GM12891 (cell line): ENCODE measurements at regions not wholly inside any gene's neighbourhood (a gene's known extent, or its start where the extent isn't known, plus 50 kb on each side); places are given as distances from the start of the nearest gene placed in this dataset.
"Not testable (repeated sequence)": the region's sequence is repeated elsewhere in the genome, so short reads cannot be mapped to it uniquely, and the experiment has no call there.

Source experiments
- DNase-seq: peaks from one replicate; pipeline ENCODE4 v3.0.0; 2011; ENCODE audit warnings: low spot score; ENCODE audit not compliant: insufficient read length
- FAIRE-seq: peaks from 2 replicates; lab custom pipeline; 2011; peaks lifted over from hg19 to GRCh38; lab: Jason Lieb, UNC
- PAX5 ChIP-seq: IDR thresholded peaks from 2 replicates; pipeline ENCODE4 v1.6.1; 2011; ENCODE audit warnings: low read length, moderate library complexity, mild to moderate bottlenecking; ENCODE audit not compliant: insufficient read depth, severe bottlenecking
- POLR2A ChIP-seq: IDR thresholded peaks from 2 replicates; pipeline ENCODE4 v1.6.1; 2011; ENCODE audit warnings: low read depth, low read length, control low read depth
- POLR2AphosphoS5 ChIP-seq: IDR thresholded peaks from 2 replicates; pipeline ENCODE4 v1.6.1; 2011; ENCODE audit warnings: low read depth, low read length, control low read depth
- POU2F2 ChIP-seq: IDR thresholded peaks from 2 replicates; pipeline ENCODE4 v1.6.1; 2011; ENCODE audit warnings: low read depth, mild to moderate bottlenecking, control low read depth, low read length, moderate library complexity
- SPI1 ChIP-seq: IDR thresholded peaks from 2 replicates; pipeline ENCODE4 v1.6.1; 2011; ENCODE audit warnings: low read depth, low read length, control low read depth
- TAF1 ChIP-seq: IDR thresholded peaks from 2 replicates; pipeline ENCODE4 v1.6.1; 2011; ENCODE audit warnings: low read depth, low read length, control low read depth

- no peak for DNase-seq
- TF ChIP-seq SPI1, result no peak
- TF ChIP-seq PAX5, result no peak
- no peak for TF ChIP-seq TAF1
- TF ChIP-seq POU2F2, result no peak
- TF ChIP-seq POLR2A, result no peak
- no peak for TF ChIP-seq POLR2AphosphoS5
- no peak for FAIRE-seq
These were observed 147.8 kb upstream of the CXXC4 start for GRCh38 chr4:104642521-104642920.

- FAIRE-seq (no peak), DNase-seq (no peak)
- no peak for TF ChIP-seq SPI1
- TF ChIP-seq TAF1, result no peak
- TF ChIP-seq PAX5, result no peak
- no peak for TF ChIP-seq POLR2AphosphoS5
- TF ChIP-seq POU2F2, result no peak
- no peak for TF ChIP-seq POLR2A
These were observed 149.1 kb upstream of the CXXC4 start for GRCh38 chr4:104643805-104644204.

GRCh38 chr4:104649631-104650030 is 154.9 kb upstream of the CXXC4 start:
- no peak for TF ChIP-seq POLR2AphosphoS5
- TF ChIP-seq SPI1, result no peak
- no peak for TF ChIP-seq POLR2A
- TF ChIP-seq PAX5, result no peak
- TF ChIP-seq TAF1, result no peak
- no peak for TF ChIP-seq POU2F2
- no peak for FAIRE-seq

GRCh38 chr4:104662269-104662668 is 167.6 kb upstream of the CXXC4 start:
- TF ChIP-seq SPI1, result peak; percentile 33
- FAIRE-seq, DNase-seq: not testable (repeated sequence)

More at GRCh38 chr4:104649631-104650030, 154.9 kb upstream of the CXXC4 start:
- DNase-seq, result no peak

GRCh38 chr4:104677116-104677515 is 182.4 kb upstream of the CXXC4 start:
- TF ChIP-seq POU2F2 (no peak), PAX5 (no peak), TAF1 (no peak), POLR2A (no peak), POLR2AphosphoS5 (no peak), SPI1 (no peak)
- DNase-seq (no peak), FAIRE-seq (no peak)

GRCh38 chr4:104682311-104682710 is 187.6 kb upstream of the CXXC4 start:
- TF ChIP-seq POLR2AphosphoS5, result no peak
- TF ChIP-seq POLR2A, result no peak
- FAIRE-seq, result no peak
- no peak for DNase-seq

- FAIRE-seq (no peak), DNase-seq (no peak)
- TF ChIP-seq SPI1, result no peak
- no peak for TF ChIP-seq TAF1
- no peak for TF ChIP-seq POLR2AphosphoS5
- no peak for TF ChIP-seq PAX5
- no peak for TF ChIP-seq POLR2A
- TF ChIP-seq POU2F2, result no peak
These were observed 199.0 kb upstream of the CXXC4 start for GRCh38 chr4:104693601-104694201.

GRCh38 chr4:104716584-104716983 is 221.9 kb upstream of the CXXC4 start:
- TF ChIP-seq PAX5, result no peak
- FAIRE-seq (no peak), DNase-seq (no peak)

GRCh38 chr4:104719539-104720230 is 225.0 kb upstream of the CXXC4 start:
- TF ChIP-seq SPI1, result peak; percentile 66
- TF ChIP-seq POLR2AphosphoS5, result no peak
- DNase-seq (no peak), FAIRE-seq (peak; percentile 66)

- TF ChIP-seq POLR2A (no peak), SPI1 (no peak), POU2F2 (no peak), TAF1 (no peak), POLR2AphosphoS5 (no peak), PAX5 (no peak)
- no peak for FAIRE-seq
- no peak for DNase-seq
These were observed 227.8 kb upstream of the CXXC4 start for GRCh38 chr4:104722467-104722866.
